ENCODE measurements at regions not wholly inside any gene's neighbourhood (a gene's known extent, or its start where the extent isn't known, plus 50 kb on each side); places are given as distances from the start of the nearest gene placed in this dataset.

DNA sequence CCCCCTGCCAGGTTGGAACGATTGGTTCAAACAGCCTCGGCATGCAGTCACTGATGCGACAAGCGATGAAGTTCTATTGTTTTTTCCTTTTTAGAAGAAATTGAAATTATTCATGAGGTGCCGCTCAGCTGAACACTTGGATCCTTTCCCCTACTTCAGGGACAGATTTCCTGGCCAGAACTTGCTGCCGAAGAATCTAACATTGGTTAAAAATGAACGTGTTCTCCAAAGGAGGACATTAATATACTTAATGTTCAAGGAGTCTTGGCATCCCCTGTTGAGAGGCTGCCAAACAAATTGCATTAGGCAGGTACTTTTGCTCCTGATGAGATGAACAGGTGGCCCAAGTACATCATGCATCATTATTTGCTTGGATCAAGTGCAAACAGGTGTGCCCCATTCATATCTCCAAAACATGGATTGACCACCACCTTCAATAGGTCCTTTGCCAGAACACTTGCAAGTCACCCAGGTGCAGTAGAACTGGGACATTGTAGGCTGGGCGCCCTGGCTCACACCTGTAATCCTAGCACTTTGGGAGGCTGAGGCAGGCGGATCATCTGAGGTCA lies 437.2 kb downstream of the HAPSTR1 start:
- TF ChIP-seq, protein P1, sequence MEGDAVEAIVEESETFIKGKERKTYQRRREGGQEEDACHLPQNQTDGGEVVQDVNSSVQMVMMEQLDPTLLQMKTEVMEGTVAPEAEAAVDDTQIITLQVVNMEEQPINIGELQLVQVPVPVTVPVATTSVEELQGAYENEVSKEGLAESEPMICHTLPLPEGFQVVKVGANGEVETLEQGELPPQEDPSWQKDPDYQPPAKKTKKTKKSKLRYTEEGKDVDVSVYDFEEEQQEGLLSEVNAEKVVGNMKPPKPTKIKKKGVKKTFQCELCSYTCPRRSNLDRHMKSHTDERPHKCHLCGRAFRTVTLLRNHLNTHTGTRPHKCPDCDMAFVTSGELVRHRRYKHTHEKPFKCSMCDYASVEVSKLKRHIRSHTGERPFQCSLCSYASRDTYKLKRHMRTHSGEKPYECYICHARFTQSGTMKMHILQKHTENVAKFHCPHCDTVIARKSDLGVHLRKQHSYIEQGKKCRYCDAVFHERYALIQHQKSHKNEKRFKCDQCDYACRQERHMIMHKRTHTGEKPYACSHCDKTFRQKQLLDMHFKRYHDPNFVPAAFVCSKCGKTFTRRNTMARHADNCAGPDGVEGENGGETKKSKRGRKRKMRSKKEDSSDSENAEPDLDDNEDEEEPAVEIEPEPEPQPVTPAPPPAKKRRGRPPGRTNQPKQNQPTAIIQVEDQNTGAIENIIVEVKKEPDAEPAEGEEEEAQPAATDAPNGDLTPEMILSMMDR (conservative IDR thresholded peaks at IDR 0.05 in 1 of 2, IDR thresholded peaks at IDR 0.05 in 1 of 2; ENCODE audit: extremely low read depth in 1 of 2, insufficient read depth in 1 of 2, low read depth in 1 of 2, low read length in 2 of 2), result no peak
- no peak for TF ChIP-seq EZH2 (IDR thresholded peaks at IDR 0.05; ENCODE audit: borderline replicate concordance, low read length)
